SK-N-SH treated with all-trans-retinoic acid at 6 μM for 48 hours (cell line): ENCODE measurements at regions not wholly inside any gene's neighbourhood (a gene's known extent, or its start where the extent isn't known, plus 50 kb on each side); places are given as distances from the start of the nearest gene placed in this dataset.

Experiments
- ATAC-seq: fragments of 200-7000 bp; cut with Tn5 transposase; 3 replicates; pipeline ENCODE4 v1.9.1; 2020; ENCODE audit warnings: mild to moderate bottlenecking, moderate library complexity
- ARNTL ChIP-seq: fragments of 450-650 bp; formaldehyde crosslinking; IDR thresholded peaks from 2 replicates; pipeline ENCODE4 v1.5.0; 2020; ENCODE audit warnings: low read depth, mild to moderate bottlenecking, moderate library complexity, borderline replicate concordance
- BACH2 ChIP-seq: fragments of 250-450 bp; sonication (Bioruptor Pico); IDR thresholded peaks from 2 replicates; pipeline ENCODE4 v1.9.0; 2021; ENCODE audit warnings: mild to moderate bottlenecking, borderline replicate concordance
- CSDC2 ChIP-seq: fragments of 250-450 bp; sonication (Bioruptor Pico); IDR thresholded peaks from 2 replicates; pipeline ENCODE4 v1.5.0; 2020; ENCODE audit warnings: mild to moderate bottlenecking, moderate library complexity
- CSRNP3 ChIP-seq: fragments of 250-450 bp; sonication (Bioruptor Pico); IDR thresholded peaks from 2 replicates; pipeline ENCODE4 v1.5.1; 2021; ENCODE audit warnings: mild to moderate bottlenecking, moderate library complexity
- OSR1 ChIP-seq: fragments of 250-450 bp; sonication (Bioruptor Pico); IDR thresholded peaks from 2 replicates; pipeline ENCODE4 v1.8.0; 2022; ENCODE audit warnings: moderate library complexity, mild to moderate bottlenecking, inconsistent platforms
- PATZ1 ChIP-seq: fragments of 250-450 bp; sonication (Bioruptor Pico); IDR thresholded peaks from 2 replicates; pipeline ENCODE4 v1.8.0; 2020; ENCODE audit warnings: mild to moderate bottlenecking, moderate library complexity, borderline replicate concordance
- PPARA ChIP-seq: fragments of 250-450 bp; sonication (Bioruptor Pico); IDR thresholded peaks from 2 replicates; pipeline ENCODE4 v1.5.0; 2020; ENCODE audit warnings: mild to moderate bottlenecking, borderline replicate concordance
- RARB ChIP-seq: fragments of 250-450 bp; sonication (Bioruptor Pico); IDR thresholded peaks from 2 replicates; pipeline ENCODE4 v1.8.0; 2021; ENCODE audit warnings: mild to moderate bottlenecking, moderate library complexity
- SNAI2 ChIP-seq: fragments of 250-450 bp; sonication (Bioruptor Pico); IDR thresholded peaks from 2 replicates; pipeline ENCODE4 v1.5.0; 2020; ENCODE audit warnings: mild to moderate bottlenecking, moderate library complexity
- TOX ChIP-seq: fragments of 250-450 bp; sonication (Bioruptor Pico); IDR thresholded peaks from 2 replicates; pipeline ENCODE4 v1.8.0; 2021; ENCODE audit warnings: mild to moderate bottlenecking, moderate library complexity, borderline replicate concordance
- TSHZ2 ChIP-seq: fragments of 250-450 bp; sonication (Bioruptor Pico); IDR thresholded peaks from 2 replicates; pipeline ENCODE4 v1.5.0; 2020; ENCODE audit warnings: mild to moderate bottlenecking, moderate library complexity
- ZC3H10 ChIP-seq: fragments of 250-450 bp; sonication (Bioruptor Pico); IDR thresholded peaks from 2 replicates; pipeline ENCODE4 v1.5.1; 2021; ENCODE audit warnings: mild to moderate bottlenecking, moderate library complexity
- ZFP3 ChIP-seq: fragments of 250-450 bp; sonication (Bioruptor Pico); IDR thresholded peaks from 2 replicates; pipeline ENCODE4 v1.5.0; 2020; ENCODE audit warnings: mild to moderate bottlenecking, moderate library complexity
- ZFP30 ChIP-seq: fragments of 450-650 bp; formaldehyde crosslinking; IDR thresholded peaks from 2 replicates; pipeline ENCODE4 v1.5.0; 2022; ENCODE audit warnings: mild to moderate bottlenecking, moderate library complexity
- ZNF70 ChIP-seq: fragments of 450-650 bp; formaldehyde crosslinking; IDR thresholded peaks from 2 replicates; pipeline ENCODE4 v1.5.0; 2020; ENCODE audit warnings: mild to moderate bottlenecking, moderate library complexity
- ZNF8 ChIP-seq: fragments of 450-650 bp; formaldehyde crosslinking; IDR thresholded peaks from 2 replicates; pipeline ENCODE4 v1.5.0; 2020; ENCODE audit warnings: mild to moderate bottlenecking, moderate library complexity
- TF ChIP-seq, protein P1 (sequence below): fragments of 250-450 bp; sonication (Bioruptor Pico); IDR thresholded peaks from 2 replicates; pipeline ENCODE4 v1.8.0; 2021; ENCODE audit warnings: low read depth, mild to moderate bottlenecking, moderate library complexity, borderline replicate concordance

DNA sequence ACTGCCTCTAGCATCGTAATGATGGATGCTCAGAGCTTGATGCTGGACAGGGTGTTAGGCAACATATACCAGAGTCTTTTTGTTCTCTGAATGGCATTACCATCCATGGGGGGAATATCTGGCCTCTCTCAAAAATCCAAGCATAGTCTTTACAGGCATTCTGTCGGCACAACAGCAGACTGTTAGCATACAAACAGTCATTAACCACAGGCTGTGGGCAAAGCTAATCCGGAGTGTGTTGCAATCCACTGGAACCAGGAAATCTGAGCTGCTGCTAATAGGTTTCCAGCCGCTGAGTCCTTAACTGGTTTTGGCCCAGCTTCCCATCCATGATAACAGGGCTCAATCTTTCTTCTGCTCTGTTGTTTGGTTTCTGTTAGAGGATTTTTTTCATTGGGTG lies 371.9 kb downstream of the HS3ST3B1 start (continued):
- TF ChIP-seq TSHZ2 (CRISPR knock-in tag) (no peak), TOX (CRISPR knock-in tag) (no peak), ZFP30 (CRISPR knock-in tag) (no peak), RARB (CRISPR knock-in tag) (no peak), CSRNP3 (CRISPR knock-in tag) (no peak)

DNA sequence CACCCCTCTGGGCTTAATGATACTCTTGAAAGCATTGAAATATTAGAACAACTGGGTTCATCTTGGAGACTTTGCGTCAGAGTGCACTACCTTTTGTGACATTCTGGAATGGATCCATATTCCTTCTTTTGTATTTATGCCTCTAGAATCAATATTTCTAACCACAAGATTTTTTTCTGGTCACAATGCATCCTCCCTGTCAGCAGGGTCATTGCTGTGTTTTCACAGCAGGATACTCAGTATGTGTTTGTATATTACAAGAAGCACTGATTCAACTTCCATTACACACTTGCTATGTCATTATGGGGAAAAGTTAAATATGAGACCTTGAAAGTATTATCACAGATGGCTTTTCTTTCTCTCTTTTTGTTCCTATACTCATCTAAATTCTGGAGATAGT lies 370.0 kb downstream of the HS3ST3B1 start:
- TF ChIP-seq ZNF70 (no peak), TOX (CRISPR knock-in tag) (no peak)
- no peak for ATAC-seq

GRCh38 chr17:14664511-14664910 lies 363.6 kb downstream of the HS3ST3B1 start:
- no peak for TF ChIP-seq ZFP30 (CRISPR knock-in tag)
- TF ChIP-seq TOX (CRISPR knock-in tag), result no peak
- TF ChIP-seq, protein P1, sequence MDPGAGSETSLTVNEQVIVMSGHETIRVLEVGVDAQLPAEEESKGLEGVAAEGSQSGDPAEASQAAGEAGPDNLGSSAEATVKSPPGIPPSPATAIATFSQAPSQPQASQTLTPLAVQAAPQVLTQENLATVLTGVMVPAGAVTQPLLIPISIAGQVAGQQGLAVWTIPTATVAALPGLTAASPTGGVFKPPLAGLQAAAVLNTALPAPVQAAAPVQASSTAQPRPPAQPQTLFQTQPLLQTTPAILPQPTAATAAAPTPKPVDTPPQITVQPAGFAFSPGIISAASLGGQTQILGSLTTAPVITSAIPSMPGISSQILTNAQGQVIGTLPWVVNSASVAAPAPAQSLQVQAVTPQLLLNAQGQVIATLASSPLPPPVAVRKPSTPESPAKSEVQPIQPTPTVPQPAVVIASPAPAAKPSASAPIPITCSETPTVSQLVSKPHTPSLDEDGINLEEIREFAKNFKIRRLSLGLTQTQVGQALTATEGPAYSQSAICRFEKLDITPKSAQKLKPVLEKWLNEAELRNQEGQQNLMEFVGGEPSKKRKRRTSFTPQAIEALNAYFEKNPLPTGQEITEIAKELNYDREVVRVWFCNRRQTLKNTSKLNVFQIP, result no peak
- TF ChIP-seq PATZ1 (CRISPR knock-in tag), result no peak
- no peak for TF ChIP-seq ZNF70
- no peak for TF ChIP-seq ARNTL (CRISPR knock-in tag)
- TF ChIP-seq CSRNP3 (CRISPR knock-in tag), result no peak
- TF ChIP-seq ZNF8, result no peak
- no peak for TF ChIP-seq BACH2 (CRISPR knock-in tag)
- TF ChIP-seq ZFP3 (CRISPR knock-in tag), result no peak
- no peak for TF ChIP-seq CSDC2
- no peak for TF ChIP-seq RARB (CRISPR knock-in tag)
- no peak for TF ChIP-seq SNAI2 (CRISPR knock-in tag)
- TF ChIP-seq PPARA (CRISPR knock-in tag), result no peak
- no peak for TF ChIP-seq OSR1 (CRISPR knock-in tag)
- no peak for TF ChIP-seq TSHZ2 (CRISPR knock-in tag)
- no peak for TF ChIP-seq ZC3H10
- no peak for ATAC-seq
